ENCODE measurements at regions not wholly inside any gene's neighbourhood (a gene's known extent, or its start where the extent isn't known, plus 50 kb on each side); places are given as distances from the start of the nearest gene placed in this dataset.

DNA sequence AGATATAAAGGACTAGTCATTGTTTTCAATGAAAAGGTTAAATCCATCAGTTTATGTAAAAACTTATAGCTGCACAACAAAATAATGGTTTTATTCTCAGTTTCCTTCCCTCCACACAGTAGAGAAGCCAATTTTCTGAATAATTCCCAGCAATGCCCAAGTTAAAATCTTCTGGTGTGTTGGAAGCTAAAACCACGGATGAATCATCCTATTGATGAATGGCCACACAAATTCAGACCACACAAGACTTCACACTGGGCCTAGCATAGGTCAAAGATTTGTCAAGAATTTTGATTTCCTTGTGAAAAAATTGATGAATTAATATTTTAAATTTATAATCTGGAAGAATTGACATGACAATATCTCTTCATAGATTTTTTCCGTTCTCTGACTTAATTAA, 617.6 kb downstream of the INHBA start:
- CTCF ChIA-PET, result no interaction called here
- in situ Hi-C loops (cut with MboI), result no loop called here
- H3K4me2 ChIP-seq (ENCODE audit: control insufficient read depth, insufficient read depth), result no peak overlapping the region
- ATAC-seq (no peak), DNase-seq (ENCODE audit: low read depth, low spot score) (no peak), FAIRE-seq (no peak)
- no peaks in the 10 kb centered on the region for H3K4me1 ChIP-seq (ENCODE audit: control insufficient read depth, insufficient read depth, low read length)
- TF ChIP-seq RCOR1 (conservative IDR thresholded peaks at IDR 0.05; ENCODE audit: low read depth, low read length), result no peak
- TF ChIP-seq KDM1A (IDR thresholded peaks at IDR 0.05; ENCODE audit: borderline replicate concordance), result no peak
- no peak for TF ChIP-seq NR2F1 (conservative IDR thresholded peaks at IDR 0.05)
- no peak for TF ChIP-seq EP300 (IDR thresholded peaks at IDR 0.05; ENCODE audit: borderline replicate concordance in 1 of 2, control insufficient read depth in 1 of 2, low read depth in 2 of 2, low read length in 2 of 2)
- TF ChIP-seq TCF7 (IDR thresholded peaks at IDR 0.05; ENCODE audit: borderline replicate concordance), result no peak
- no peak for TF ChIP-seq POU2F2 (IDR thresholded peaks at IDR 0.05; ENCODE audit: borderline replicate concordance, low read depth, low read length)
- no peak for TF ChIP-seq NFXL1 (IDR thresholded peaks at IDR 0.05; ENCODE audit: borderline replicate concordance)
- no peak for TF ChIP-seq BCL11A (IDR thresholded peaks at IDR 0.05; ENCODE audit: low read depth, low read length)
- TF ChIP-seq IKZF2 (IDR thresholded peaks at IDR 0.05), result no peak
- no peak for TF ChIP-seq SMARCA5 (IDR thresholded peaks at IDR 0.05)
- TF ChIP-seq BHLHE40 (IDR thresholded peaks at IDR 0.05; ENCODE audit: borderline replicate concordance in 1 of 2, low read depth in 2 of 2, low read length in 1 of 2), result no peak
- POLR2A ChIA-PET, result no interaction called here
- H2AFZ ChIP-seq (ENCODE audit: control insufficient read depth, low read depth, low read length), result no peak overlapping the region
- H3K9me3 ChIP-seq (replicated peaks; ENCODE audit: control insufficient read depth, insufficient read depth, low read length), result no peaks in the 10 kb centered on the region
- no peaks in the 10 kb centered on the region for H3K27me3 ChIP-seq (replicated peaks in 1 of 2; ENCODE audit: control insufficient read depth in 2 of 2, insufficient read depth in 2 of 2, low read length in 1 of 2)
- 45% methylated on average over 2 of the region's 2 CpGs for WGBS (ENCODE audit: insufficient coverage, insufficient replicate concordance, low lambda C conversion rate, missing lambda C conversion rate)
- no peak overlapping the region for H3K9ac ChIP-seq (ENCODE audit: control insufficient read depth, insufficient read depth, low read length)
- H3K4me3 ChIP-seq, result no peak overlapping the region
- SMC1A ChIA-PET (ENCODE audit: uncharacterized antibody, unreplicated experiment), result interaction anchor here (0.9 to 1.4 kb wide), 2 partner anchors 16 to 19 kb away, joined by 3 to 4 read pairs; no protein-coding TSS in a partner anchor
- RAD21 ChIA-PET (ENCODE audit: unreplicated experiment), result no interaction called here
- H3K79me2 ChIP-seq (ENCODE audit: control insufficient read depth, insufficient read depth, low read length), result no peaks in the 10 kb centered on the region
- no peak overlapping the region for H3K27ac ChIP-seq (ENCODE audit: control insufficient read depth, insufficient read depth)
- no peaks in the 10 kb centered on the region for H3K36me3 ChIP-seq (ENCODE audit: control insufficient read depth in 2 of 2, insufficient read depth in 2 of 2, low read length in 1 of 2)
- BruUV-seq (replicated peaks), result no TSS peak
- no peaks in the 10 kb centered on the region for H4K20me1 ChIP-seq (ENCODE audit: control insufficient read depth, insufficient read depth)
- intact Hi-C loops (cut with micrococcal nuclease; ENCODE audit: unreplicated experiment), result no loop called here

All from GM12878 (cell line).